Stimulated activated memory B cell treated with anti-CD40 and anti-IgM and Interleukin-4, amounts not matched to agents 10 μg/mL and 1 μg/mL and 100 μg/mL, for 72 hours (primary cell): ENCODE measurements at regions not wholly inside any gene's neighbourhood (a gene's known extent, or its start where the extent isn't known, plus 50 kb on each side); places are given as distances from the start of the nearest gene placed in this dataset.
A peak's percentile ranks its signal among the peaks of the same experiment; 100 is the strongest.

Experiments
- ATAC-seq: fragments of 150-1000 bp; cut with Tn5 transposase; 2 replicates; pipeline ENCODE4 v1.10.0; 2021
- H3K27ac Mint-ChIP-seq: one replicate; pipeline ENCODE4 v1.8.0; 2022; ENCODE audit warnings: mild to moderate bottlenecking, mixed read lengths
- H3K27me3 Mint-ChIP-seq: one replicate; pipeline ENCODE4 v1.8.0; 2022; ENCODE audit warnings: mixed read lengths
- H3K36me3 Mint-ChIP-seq: one replicate; pipeline ENCODE4 v1.8.0; 2022; ENCODE audit warnings: mixed read lengths
- H3K4me1 Mint-ChIP-seq: one replicate; pipeline ENCODE4 v1.8.0; 2022; ENCODE audit warnings: mixed read lengths
- H3K4me3 Mint-ChIP-seq: one replicate; pipeline ENCODE4 v1.8.0; 2022; ENCODE audit warnings: mild to moderate bottlenecking, moderate library complexity, mixed read lengths
- H3K9me3 Mint-ChIP-seq: one replicate; pipeline ENCODE4 v1.8.0; 2022; ENCODE audit warnings: mixed read lengths

DNA sequence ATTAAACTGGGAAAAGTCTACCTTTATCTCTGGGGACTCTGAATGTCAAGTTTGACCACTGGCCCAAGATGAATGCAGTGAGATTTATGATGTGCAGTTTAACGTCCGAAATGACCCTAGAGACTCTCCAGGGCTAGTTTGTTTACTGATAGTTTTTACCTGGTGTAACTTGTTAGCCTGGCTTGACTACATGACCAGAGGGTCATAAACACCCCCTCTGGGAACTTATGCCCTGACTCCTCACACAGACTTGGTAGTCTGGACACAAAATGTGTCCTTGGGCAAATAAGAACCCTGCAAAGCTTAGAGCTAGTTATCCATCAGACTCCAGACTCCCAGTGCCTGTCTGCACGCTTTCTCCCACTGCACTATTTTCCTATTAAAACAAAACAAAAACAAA is 606.5 kb downstream of the HACE1 start:
- H3K27ac Mint-ChIP-seq: no peak overlapping the region
- H3K36me3 Mint-ChIP-seq: no peaks in the 10 kb centered on the region
- ATAC-seq: no peak
- H3K9me3 Mint-ChIP-seq: peaks cover 3% of the 10 kb centered on the region
- H3K4me1 Mint-ChIP-seq: no peaks in the 10 kb centered on the region
- no peak overlapping the region for H3K4me3 Mint-ChIP-seq
- no peaks in the 10 kb centered on the region for H3K27me3 Mint-ChIP-seq

DNA sequence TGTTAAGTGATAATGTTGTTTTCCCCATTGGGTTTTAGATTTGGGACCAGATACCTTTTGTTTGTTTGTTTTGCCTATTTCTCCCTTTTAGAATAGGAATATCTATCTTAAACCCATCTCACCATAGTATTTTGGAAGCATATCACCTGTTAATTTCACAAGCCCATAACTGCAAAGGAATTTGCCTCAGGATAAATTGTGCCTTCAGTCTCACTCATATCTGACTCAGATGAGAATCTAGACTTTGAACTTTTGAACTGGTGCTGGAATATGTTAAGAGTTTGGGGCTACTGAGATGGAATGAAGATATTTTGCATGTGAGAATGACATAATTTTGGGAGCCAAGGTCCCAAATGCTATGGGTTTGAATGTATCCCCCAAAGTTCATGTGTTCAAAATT is 607.4 kb downstream of the HACE1 start:
- no peaks in the 10 kb centered on the region for H3K36me3 Mint-ChIP-seq
- no peak overlapping the region for H3K27ac Mint-ChIP-seq
- no peak overlapping the region for H3K4me3 Mint-ChIP-seq
- no peaks in the 10 kb centered on the region for H3K4me1 Mint-ChIP-seq
- peaks cover 3% of the 10 kb centered on the region for H3K9me3 Mint-ChIP-seq
- no peak for ATAC-seq
- no peaks in the 10 kb centered on the region for H3K27me3 Mint-ChIP-seq

DNA sequence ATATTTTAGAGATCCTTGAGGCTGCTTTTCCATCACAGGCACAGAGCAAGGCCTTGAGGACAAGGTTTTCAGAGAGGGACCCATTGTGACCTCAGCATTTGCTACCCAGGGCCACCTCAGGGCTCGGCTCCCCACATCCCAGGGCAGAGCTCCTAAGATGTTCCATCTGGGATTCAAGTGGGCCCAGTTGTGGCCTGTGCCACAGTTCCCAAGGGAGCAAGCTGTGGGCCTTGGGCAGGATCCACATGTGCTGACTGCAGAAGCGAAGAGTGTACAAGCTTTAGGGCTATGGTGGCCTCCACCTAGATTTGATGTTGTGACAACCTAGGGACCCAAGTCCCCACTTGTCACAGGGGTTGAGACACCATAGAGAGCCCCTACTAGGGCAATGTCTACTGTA is 608.1 kb downstream of the HACE1 start:
- no peaks in the 10 kb centered on the region for H3K4me1 Mint-ChIP-seq
- H3K27ac Mint-ChIP-seq: no peak overlapping the region
- no peaks in the 10 kb centered on the region for H3K27me3 Mint-ChIP-seq
- H3K9me3 Mint-ChIP-seq: peaks cover 6% of the 10 kb centered on the region
- peak; percentile 50 for ATAC-seq
- H3K36me3 Mint-ChIP-seq: no peaks in the 10 kb centered on the region
- H3K4me3 Mint-ChIP-seq: no peak overlapping the region

DNA sequence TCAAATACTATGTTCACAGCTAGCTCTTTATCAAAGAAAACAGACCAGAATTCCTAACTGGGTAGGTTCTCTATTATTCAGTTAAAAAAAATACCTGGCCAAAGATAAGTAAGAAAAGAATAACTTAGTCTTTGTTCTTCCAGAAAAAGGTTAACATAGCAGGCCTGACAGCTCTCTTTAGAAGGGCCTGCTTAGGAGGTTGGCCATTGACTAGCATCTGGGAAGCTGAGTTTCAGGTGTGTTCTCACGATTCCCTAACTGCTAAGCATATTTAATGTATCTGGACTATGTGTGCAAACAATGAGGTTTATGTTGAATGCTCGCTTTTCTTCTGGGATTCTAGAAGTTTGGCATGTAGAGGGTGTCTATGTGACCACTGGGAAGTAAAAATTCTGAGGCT is 618.9 kb downstream of the HACE1 start:
- Mint-ChIP-seq H3K27me3 (no peaks in the 10 kb centered on the region), H3K9me3 (peaks cover 13% of the 10 kb centered on the region), H3K27ac (no peak overlapping the region), H3K4me1 (no peaks in the 10 kb centered on the region), H3K4me3 (no peak overlapping the region), H3K36me3 (no peaks in the 10 kb centered on the region)
- no peak for ATAC-seq

DNA sequence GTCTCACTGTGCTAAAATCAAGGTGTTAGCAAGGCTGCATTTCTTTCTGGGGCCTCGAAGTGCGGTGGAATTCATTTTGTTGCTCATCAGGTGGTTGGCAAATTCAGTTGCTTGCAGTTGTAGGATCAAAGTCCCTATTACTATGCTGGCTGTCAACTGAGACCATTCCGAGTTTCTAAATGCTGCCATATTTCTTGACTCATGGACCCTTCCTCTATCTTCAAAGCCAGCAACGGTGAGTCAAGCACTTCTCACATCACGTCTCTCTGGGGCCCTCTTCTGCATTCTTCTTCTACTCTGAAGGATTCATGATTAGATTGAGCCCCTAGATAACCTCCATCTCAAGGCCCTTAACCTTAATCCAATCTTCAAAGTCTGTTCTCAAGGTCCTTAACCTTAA is 619.7 kb downstream of the HACE1 start:
- ATAC-seq: no peak
- Mint-ChIP-seq H3K4me1 (no peaks in the 10 kb centered on the region), H3K27me3 (no peaks in the 10 kb centered on the region), H3K36me3 (no peaks in the 10 kb centered on the region), H3K27ac (no peak overlapping the region), H3K4me3 (no peak overlapping the region), H3K9me3 (peaks cover 9% of the 10 kb centered on the region)

DNA sequence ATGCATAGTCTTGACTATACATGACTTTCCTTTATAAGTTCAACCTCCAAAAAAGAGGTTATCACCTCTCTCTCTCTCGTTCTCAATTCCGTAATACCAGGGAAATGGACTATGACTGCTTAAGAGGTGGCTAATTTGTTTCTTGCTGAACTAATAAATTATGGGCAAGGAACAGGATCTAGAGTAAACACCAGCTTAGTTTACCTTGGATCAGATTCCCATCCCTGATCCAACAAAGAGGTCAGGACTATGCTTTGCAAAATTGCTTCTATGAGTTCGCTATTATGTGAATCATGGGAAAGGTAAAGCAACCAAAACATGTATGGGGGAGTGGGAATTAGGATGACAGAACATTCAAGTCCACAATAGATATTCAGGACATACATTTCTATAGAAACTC is 630.7 kb downstream of the HACE1 start:
- no peak overlapping the region for H3K27ac Mint-ChIP-seq
- no peaks in the 10 kb centered on the region for H3K36me3 Mint-ChIP-seq
- no peak overlapping the region for H3K4me3 Mint-ChIP-seq
- H3K4me1 Mint-ChIP-seq: no peaks in the 10 kb centered on the region
- no peaks in the 10 kb centered on the region for H3K9me3 Mint-ChIP-seq
- ATAC-seq: no peak
- H3K27me3 Mint-ChIP-seq: no peaks in the 10 kb centered on the region

DNA sequence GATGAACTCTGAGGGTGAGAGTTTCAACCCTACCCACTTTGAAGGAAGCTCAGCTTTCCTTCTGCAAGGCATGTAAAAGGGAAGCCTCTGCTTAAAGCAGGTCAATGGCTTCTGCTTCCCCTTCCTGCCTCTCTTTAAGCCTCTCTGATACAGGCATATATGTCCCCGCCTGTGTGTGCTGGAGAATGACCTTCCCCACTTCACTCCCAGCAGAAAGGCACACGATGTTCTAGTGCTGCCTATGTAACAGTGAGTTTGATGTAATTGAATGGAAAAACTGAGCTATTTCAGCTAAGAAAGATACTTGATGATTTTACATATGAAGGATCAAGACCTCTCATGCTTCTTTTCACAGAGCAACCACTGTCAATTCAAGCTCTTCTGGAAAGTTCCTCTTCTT is 632.2 kb downstream of the HACE1 start:
- Mint-ChIP-seq H3K27me3 (no peaks in the 10 kb centered on the region), H3K36me3 (no peaks in the 10 kb centered on the region), H3K4me1 (no peaks in the 10 kb centered on the region), H3K9me3 (no peaks in the 10 kb centered on the region), H3K4me3 (no peak overlapping the region), H3K27ac (no peak overlapping the region)
- no peak for ATAC-seq

DNA sequence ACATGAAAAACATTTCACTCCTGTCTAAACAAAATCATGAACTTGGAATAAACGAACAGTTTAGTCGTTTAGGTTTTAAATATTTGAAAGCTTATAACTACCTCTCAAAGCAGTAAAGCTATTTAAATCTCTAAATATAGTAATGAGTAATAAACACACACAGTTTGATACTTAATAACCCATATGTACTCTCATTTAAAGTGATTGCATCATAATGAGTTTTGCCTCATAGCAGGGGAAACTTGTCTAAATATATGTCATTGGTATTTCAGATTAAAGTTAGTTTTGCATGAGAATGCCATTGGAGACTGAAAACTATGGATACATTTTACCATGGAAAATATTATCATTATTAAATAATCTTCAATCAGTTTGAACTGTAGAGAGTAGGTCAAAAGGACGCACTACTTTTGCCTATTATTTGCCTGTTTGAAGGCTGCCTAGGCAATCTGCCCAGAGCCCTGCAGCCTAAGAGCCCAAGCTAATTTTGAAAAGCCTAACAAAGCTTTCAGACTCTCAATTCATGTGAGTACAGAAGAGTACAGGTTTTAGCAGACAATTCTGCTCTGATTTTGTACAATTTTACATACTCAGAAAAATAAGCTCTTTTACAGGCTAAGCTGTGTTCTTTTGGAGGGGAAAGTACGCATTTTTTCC is 632.8 kb downstream of the HACE1 start:
- ATAC-seq: no peak
- Mint-ChIP-seq H3K36me3 (no peaks in the 10 kb centered on the region), H3K9me3 (peaks cover 1% of the 10 kb centered on the region), H3K27ac (no peak overlapping the region), H3K27me3 (no peaks in the 10 kb centered on the region), H3K4me1 (no peaks in the 10 kb centered on the region), H3K4me3 (no peak overlapping the region)

DNA sequence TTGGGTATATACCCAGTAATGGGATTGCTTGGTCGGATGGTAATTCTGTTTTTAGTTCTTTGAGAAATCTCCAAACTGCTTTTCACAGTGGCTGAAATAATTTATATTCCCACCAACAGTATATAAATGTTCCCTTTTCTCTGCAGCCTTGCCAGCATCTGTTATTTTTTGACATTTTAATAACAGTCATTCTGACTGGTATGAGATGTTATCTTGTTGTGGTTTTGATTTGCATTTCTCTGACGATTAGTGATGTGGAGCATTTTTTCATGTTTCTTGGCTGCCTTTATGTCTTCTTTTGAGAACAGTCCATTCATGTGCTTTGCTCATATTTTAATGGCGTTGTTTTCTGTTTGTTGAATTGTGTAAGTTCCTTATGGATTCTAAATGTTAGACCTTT is 641.6 kb downstream of the HACE1 start:
- Mint-ChIP-seq H3K4me3 (no peak overlapping the region), H3K36me3 (no peaks in the 10 kb centered on the region), H3K27me3 (no peaks in the 10 kb centered on the region), H3K27ac (no peak overlapping the region), H3K9me3 (peaks cover 5% of the 10 kb centered on the region), H3K4me1 (no peaks in the 10 kb centered on the region)
- ATAC-seq: no peak

DNA sequence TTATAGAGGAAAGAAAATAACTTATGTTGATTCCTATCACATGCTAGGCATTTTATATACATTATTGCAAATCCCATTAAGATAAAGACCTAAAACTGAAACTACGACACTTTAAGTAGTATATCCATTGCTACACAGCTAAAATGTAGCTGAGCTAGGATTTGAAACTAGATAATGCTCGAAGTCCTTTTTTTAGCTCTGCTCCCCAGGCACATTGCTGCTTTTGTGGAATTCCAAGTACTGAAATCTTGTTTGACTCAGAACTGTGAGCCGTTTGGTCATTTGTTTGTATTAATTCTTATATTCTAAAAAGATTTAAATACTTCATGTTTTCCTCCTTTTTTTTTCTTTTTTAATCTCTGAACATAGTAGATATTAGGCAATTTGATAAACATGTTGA is 644.8 kb downstream of the HACE1 start:
- Mint-ChIP-seq H3K27ac (no peak overlapping the region), H3K36me3 (no peaks in the 10 kb centered on the region), H3K27me3 (no peaks in the 10 kb centered on the region), H3K4me3 (no peak overlapping the region), H3K9me3 (peaks cover 2% of the 10 kb centered on the region), H3K4me1 (no peaks in the 10 kb centered on the region)
- no peak for ATAC-seq

DNA sequence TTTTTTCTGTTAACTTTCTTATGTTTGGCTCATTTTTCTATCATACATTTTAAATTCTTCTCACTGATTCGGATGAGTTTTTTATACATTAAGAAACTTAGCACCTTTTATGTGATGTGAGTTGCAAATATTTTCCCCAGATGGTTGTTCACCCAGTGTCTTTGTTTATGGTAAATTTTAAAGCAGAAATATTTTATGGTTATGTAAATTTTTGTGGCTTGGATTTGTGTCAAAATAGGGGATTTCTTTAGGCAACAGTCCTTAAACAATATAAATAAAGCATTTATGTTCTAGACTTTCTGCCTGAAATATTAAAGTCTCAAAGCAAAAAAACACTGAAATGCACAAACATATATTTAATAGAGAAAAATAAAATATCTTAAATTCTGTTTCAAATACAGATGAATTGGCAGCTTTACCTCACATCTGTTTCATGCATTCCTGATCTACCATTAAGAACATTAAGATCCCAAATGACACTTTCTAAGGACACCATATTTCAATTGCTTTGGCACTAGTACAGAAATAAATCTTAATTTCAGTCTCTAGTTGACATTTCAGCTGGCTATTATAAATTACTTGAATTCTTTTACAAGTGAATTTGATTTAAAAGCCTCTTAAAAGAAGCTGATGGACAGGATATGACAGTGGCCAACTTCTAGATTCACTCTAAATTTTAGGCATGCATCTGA is 646.6 kb downstream of the HACE1 start:
- H3K9me3 Mint-ChIP-seq: peaks cover 2% of the 10 kb centered on the region
- no peak overlapping the region for H3K4me3 Mint-ChIP-seq
- H3K27ac Mint-ChIP-seq: no peak overlapping the region
- H3K4me1 Mint-ChIP-seq: no peaks in the 10 kb centered on the region
- H3K27me3 Mint-ChIP-seq: no peaks in the 10 kb centered on the region
- no peak for ATAC-seq
- no peaks in the 10 kb centered on the region for H3K36me3 Mint-ChIP-seq

DNA sequence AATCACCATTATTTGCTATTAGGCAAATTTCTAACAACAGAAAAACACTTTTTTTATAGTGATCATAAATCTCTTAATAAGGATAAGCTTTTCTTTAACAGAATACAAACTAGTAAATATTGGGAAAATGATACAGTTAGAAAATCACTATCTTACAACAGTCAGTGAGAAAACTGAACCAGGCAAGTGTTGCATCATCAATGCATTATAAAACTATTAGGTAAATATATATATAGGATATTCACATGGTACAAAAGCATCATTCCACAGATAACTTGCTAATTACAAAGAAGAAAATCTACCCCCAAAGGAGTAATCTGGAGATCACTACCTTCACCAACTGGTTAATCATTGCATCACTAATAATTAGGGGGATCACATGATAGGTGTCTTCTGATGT is 652.1 kb downstream of the HACE1 start:
- H3K36me3 Mint-ChIP-seq: no peaks in the 10 kb centered on the region
- H3K9me3 Mint-ChIP-seq: no peaks in the 10 kb centered on the region
- H3K4me1 Mint-ChIP-seq: no peaks in the 10 kb centered on the region
- no peak overlapping the region for H3K27ac Mint-ChIP-seq
- no peaks in the 10 kb centered on the region for H3K27me3 Mint-ChIP-seq
- no peak overlapping the region for H3K4me3 Mint-ChIP-seq
- ATAC-seq: no peak

DNA sequence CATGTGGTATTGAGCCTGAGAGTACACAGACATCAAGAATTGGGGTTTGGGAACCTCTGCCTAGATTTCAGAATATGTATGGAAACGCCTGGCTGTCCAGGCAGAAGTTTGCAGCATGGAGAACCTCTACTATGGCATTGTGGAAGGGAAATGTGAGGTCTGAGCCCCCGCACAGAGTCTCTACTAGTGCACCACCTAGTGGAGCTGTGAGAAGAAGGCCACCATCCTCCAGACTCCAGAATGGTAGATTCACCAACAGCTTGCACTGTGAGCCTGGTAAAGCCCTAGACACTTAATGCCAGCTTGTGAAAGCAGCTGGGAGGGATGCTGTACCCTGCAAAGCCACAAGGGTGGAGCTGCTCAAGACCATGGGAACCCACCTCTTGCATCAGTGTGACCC is 658.2 kb downstream of the HACE1 start:
- no peak for ATAC-seq
- Mint-ChIP-seq H3K27ac (no peak overlapping the region), H3K9me3 (peaks cover 11% of the 10 kb centered on the region), H3K4me1 (no peaks in the 10 kb centered on the region), H3K4me3 (no peak overlapping the region), H3K36me3 (no peaks in the 10 kb centered on the region), H3K27me3 (no peaks in the 10 kb centered on the region)

DNA sequence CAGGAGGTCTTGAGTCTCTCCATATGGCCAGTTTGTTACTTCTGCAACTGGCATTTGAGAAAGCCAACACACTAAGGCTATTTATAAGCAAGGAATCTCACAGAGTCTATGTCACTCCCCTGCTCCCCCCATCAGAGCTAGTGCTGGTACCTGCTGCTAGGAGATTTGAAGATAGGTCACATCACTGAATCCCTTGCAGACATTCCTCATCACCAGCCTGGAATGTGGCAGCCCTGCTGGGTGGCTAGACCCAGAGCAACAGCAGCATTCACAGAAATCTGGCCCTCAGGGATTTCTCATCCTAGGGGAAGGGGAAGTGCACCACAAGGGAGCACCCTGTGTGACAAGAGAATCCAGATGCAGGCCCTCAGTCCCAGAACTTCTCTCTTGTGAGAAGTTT is 672.1 kb downstream of the HACE1 start:
- H3K9me3 Mint-ChIP-seq: peaks cover 3% of the 10 kb centered on the region
- no peak overlapping the region for H3K27ac Mint-ChIP-seq
- no peaks in the 10 kb centered on the region for H3K36me3 Mint-ChIP-seq
- H3K4me3 Mint-ChIP-seq: no peak overlapping the region
- ATAC-seq: no peak
- H3K27me3 Mint-ChIP-seq: no peaks in the 10 kb centered on the region
- no peaks in the 10 kb centered on the region for H3K4me1 Mint-ChIP-seq

DNA sequence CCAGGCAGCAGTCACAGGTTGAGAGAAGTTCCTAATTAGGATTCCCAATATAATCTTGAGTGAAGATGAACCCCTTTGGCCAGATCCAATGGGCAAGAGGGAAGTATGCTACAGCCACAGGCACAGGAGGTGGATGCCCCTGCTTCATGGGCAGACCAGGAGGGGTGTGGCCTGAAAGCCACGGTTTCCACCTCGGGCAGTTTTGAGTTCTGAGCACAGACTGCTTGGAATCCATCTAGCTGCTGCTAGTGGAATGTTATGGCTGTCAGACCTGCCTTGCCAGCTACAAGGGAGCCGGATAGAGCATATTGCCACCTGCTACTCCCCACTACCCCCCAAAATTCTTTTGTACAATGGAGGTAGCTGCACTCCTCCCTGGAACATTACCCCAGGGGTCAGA is 672.9 kb downstream of the HACE1 start:
- Mint-ChIP-seq H3K4me3 (no peak overlapping the region), H3K9me3 (peaks cover 3% of the 10 kb centered on the region), H3K36me3 (no peaks in the 10 kb centered on the region), H3K27me3 (no peaks in the 10 kb centered on the region), H3K27ac (no peak overlapping the region), H3K4me1 (no peaks in the 10 kb centered on the region)
- no peak for ATAC-seq

DNA sequence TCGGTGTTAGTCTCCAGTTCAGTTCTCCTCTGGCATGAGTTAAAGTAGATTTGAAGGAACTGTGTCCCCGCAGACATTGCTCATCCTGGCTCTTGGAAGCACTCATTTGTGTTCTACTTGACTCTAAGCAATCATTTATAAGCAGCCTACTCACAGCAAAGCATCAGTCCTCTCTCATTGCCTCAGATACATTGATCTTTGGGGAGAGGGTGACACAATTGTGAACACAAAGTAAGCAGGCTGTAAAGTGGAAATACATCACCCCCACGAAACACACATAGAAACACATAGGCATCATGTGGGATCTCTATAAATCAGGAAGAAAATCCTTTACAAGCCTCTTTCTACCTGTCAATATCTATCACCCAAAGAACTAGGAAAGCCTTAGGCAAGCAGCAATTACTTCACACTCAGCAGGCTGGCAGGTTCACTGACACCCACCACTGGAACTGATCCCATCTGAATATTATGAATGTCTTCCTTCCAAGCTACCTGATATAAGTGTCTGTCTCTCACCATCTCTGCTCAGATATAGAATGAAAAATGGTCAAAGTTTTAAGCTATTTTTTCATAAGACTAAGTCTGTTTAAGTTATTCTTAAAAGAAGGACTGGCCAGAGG is 675.8 kb downstream of the HACE1 start:
- Mint-ChIP-seq H3K9me3 (no peaks in the 10 kb centered on the region), H3K4me1 (no peaks in the 10 kb centered on the region)

More for the DNA sequence above, 675.8 kb downstream of the HACE1 start:
- Mint-ChIP-seq H3K27ac (no peak overlapping the region), H3K27me3 (no peaks in the 10 kb centered on the region), H3K36me3 (no peaks in the 10 kb centered on the region), H3K4me3 (no peak overlapping the region)
- no peak for ATAC-seq
